H9 (cell line): ENCODE measurements at regions not wholly inside any gene's neighbourhood (a gene's known extent, or its start where the extent isn't known, plus 50 kb on each side); places are given as distances from the start of the nearest gene placed in this dataset.

Experiments
- DNase-seq: peaks from one replicate; pipeline ENCODE4 v3.0.0-alpha.2; 2017
- H2AFZ ChIP-seq: one replicate; pipeline ENCODE4 v1.6.1; 2013; ENCODE audit warnings: mild to moderate bottlenecking, low read length, control low read depth, moderate library complexity
- H2AK5ac ChIP-seq: 2 replicates; pipeline ENCODE4 v1.6.1; 2013; ENCODE audit warnings: low read length, control low read depth, mixed read lengths; ENCODE audit not compliant: insufficient read length
- H2BK120ac ChIP-seq: one replicate; pipeline ENCODE4 v1.6.1; 2013; ENCODE audit warnings: low read depth, mild to moderate bottlenecking, low read length, control low read depth, inconsistent platforms; ENCODE audit not compliant: poor library complexity, severe bottlenecking
- H2BK12ac ChIP-seq: 2 replicates; pipeline ENCODE4 v1.6.1; 2013; ENCODE audit warnings: low read length, control low read depth, mixed read lengths, low read depth; ENCODE audit not compliant: insufficient read length
- H2BK15ac ChIP-seq: 2 replicates; pipeline ENCODE4 v1.6.1; 2013; ENCODE audit warnings: low read depth, low read length, control low read depth
- H2BK20ac ChIP-seq: one replicate; pipeline ENCODE4 v1.6.1; 2013; ENCODE audit warnings: low read depth, mild to moderate bottlenecking, low read length, control low read depth, inconsistent platforms; ENCODE audit not compliant: poor library complexity, severe bottlenecking
- H2BK5ac ChIP-seq: 2 replicates; pipeline ENCODE4 v1.6.1; 2013; ENCODE audit warnings: low read length, control low read depth, mixed read lengths; ENCODE audit not compliant: insufficient read length
- H3K14ac ChIP-seq: 2 replicates; pipeline ENCODE4 v1.6.1; 2013; ENCODE audit warnings: low read length, control low read depth; ENCODE audit not compliant: insufficient read depth
- H3K18ac ChIP-seq: 2 replicates; pipeline ENCODE4 v1.6.1; 2013; ENCODE audit warnings: low read depth, mild to moderate bottlenecking, mixed read lengths, low read length, control low read depth; ENCODE audit not compliant: insufficient read length
- H3K23ac ChIP-seq: 2 replicates; pipeline ENCODE4 v1.6.1; 2013; ENCODE audit warnings: low read length, control low read depth, mixed read lengths, low read depth; ENCODE audit not compliant: insufficient read length
- H3K23me2 ChIP-seq: 2 replicates; pipeline ENCODE4 v1.6.1; 2013; ENCODE audit warnings: low read depth, mild to moderate bottlenecking, mixed read lengths, low read length, control low read depth; ENCODE audit not compliant: insufficient read length, poor library complexity, severe bottlenecking
- H3K27ac ChIP-seq: 2 replicates; pipeline ENCODE4 v1.5.1; 2013; ENCODE audit warnings: low read length, control low read depth, mixed read lengths, low read depth; ENCODE audit not compliant: insufficient read length
- H3K27me3 ChIP-seq: 2 replicates; pipeline ENCODE4 v1.6.1; 2013; ENCODE audit warnings: low read length, control low read depth, inconsistent platforms; ENCODE audit not compliant: insufficient read depth
- H3K4ac ChIP-seq: 2 replicates; pipeline ENCODE4 v1.6.1; 2013; ENCODE audit warnings: low read depth, mild to moderate bottlenecking, control low read depth, inconsistent platforms, low read length, moderate library complexity
- H3K4me1 ChIP-seq: 2 replicates; pipeline ENCODE4 v1.6.1; 2013; ENCODE audit warnings: low read length, control low read depth, inconsistent platforms; ENCODE audit not compliant: insufficient read depth
- H3K4me2 ChIP-seq: 2 replicates; pipeline ENCODE4 v1.6.1; 2013; ENCODE audit warnings: low read length, control low read depth, mixed read lengths; ENCODE audit not compliant: insufficient read length, insufficient read depth
- H3K56ac ChIP-seq: 2 replicates; pipeline ENCODE4 v1.6.1; 2013; ENCODE audit warnings: low read depth, mild to moderate bottlenecking, mixed read lengths, low read length, control low read depth; ENCODE audit not compliant: insufficient read length
- H3K79me1 ChIP-seq: 2 replicates; pipeline ENCODE4 v1.6.1; 2013; ENCODE audit warnings: low read depth, mild to moderate bottlenecking, moderate library complexity, low read length, control low read depth, inconsistent platforms; ENCODE audit not compliant: insufficient read depth, poor library complexity, severe bottlenecking
- H3K79me2 ChIP-seq: 2 replicates; pipeline ENCODE4 v1.6.1; 2013; ENCODE audit warnings: low read length, control low read depth, inconsistent platforms; ENCODE audit not compliant: insufficient read depth
- H3K9ac ChIP-seq: 2 replicates; pipeline ENCODE4 v1.6.1; 2013; ENCODE audit warnings: low read length, control low read depth, mixed read lengths; ENCODE audit not compliant: insufficient read length; ENCODE audit errors: extremely low read depth
- H3K9me3 ChIP-seq: one replicate; pipeline ENCODE4 v1.6.1; 2013; ENCODE audit warnings: low read depth, low read length, inconsistent platforms; ENCODE audit not compliant: control insufficient read depth
- H3T11ph ChIP-seq: one replicate; pipeline ENCODE4 v1.6.1; 2013; ENCODE audit warnings: mild to moderate bottlenecking, low read length, control low read depth, inconsistent platforms
- H4K20me1 ChIP-seq: one replicate; pipeline ENCODE4 v1.6.1; 2013; ENCODE audit not compliant: control insufficient read depth, insufficient read length, insufficient read depth
- H4K5ac ChIP-seq: 2 replicates; pipeline ENCODE4 v1.6.1; 2013; ENCODE audit warnings: low read depth, mild to moderate bottlenecking, mixed read lengths, low read length, control low read depth; ENCODE audit not compliant: insufficient read length
- H4K8ac ChIP-seq: replicated peaks from 2 replicates; pipeline ENCODE4 v1.6.1; 2013; ENCODE audit warnings: low read length, control low read depth, mixed read lengths, low read depth; ENCODE audit not compliant: insufficient read length
- H4K91ac ChIP-seq: 2 replicates; pipeline ENCODE4 v1.6.1; 2013; ENCODE audit warnings: low read depth, mild to moderate bottlenecking, moderate library complexity, mixed read lengths, low read length, control low read depth; ENCODE audit not compliant: insufficient read length
- H3K27ac Mint-ChIP-seq, 3 experiments: 2 replicates in 2 of 3; 3 replicates in 1 of 3; pipeline ENCODE4 v1.8.0; 2020 to 2021; ENCODE audit warnings: mixed read lengths in 3 of 3, mild to moderate bottlenecking in 1 of 3, moderate library complexity in 1 of 3
- H3K27me3 Mint-ChIP-seq: 2 replicates; pipeline ENCODE4 v1.8.0; 2021; ENCODE audit warnings: low read depth, mild to moderate bottlenecking, moderate library complexity, mixed read lengths
- H3K36me3 Mint-ChIP-seq, 3 experiments: 2 replicates in 2 of 3; 3 replicates in 1 of 3; pipeline ENCODE4 v1.8.0; 2020 to 2021; ENCODE audit warnings: low read depth in 3 of 3, mixed read lengths in 3 of 3; ENCODE audit not compliant: insufficient read depth in 1 of 3
- H3K4me1 Mint-ChIP-seq, 2 experiments: 2 replicates each; pipeline ENCODE4 v1.8.0; 2020; ENCODE audit warnings: mixed read lengths in 2 of 2
- H3K4me3 Mint-ChIP-seq, 2 experiments: 2 replicates in 1 of 2; 3 replicates in 1 of 2; pipeline ENCODE4 v1.8.0; 2020 to 2021; ENCODE audit warnings: mild to moderate bottlenecking in 2 of 2, mixed read lengths in 2 of 2, moderate library complexity in 1 of 2
- H3K9me3 Mint-ChIP-seq, 2 experiments: 2 replicates in 1 of 2; 3 replicates in 1 of 2; pipeline ENCODE4 v1.8.0; 2020; ENCODE audit warnings: mild to moderate bottlenecking in 2 of 2, mixed read lengths in 2 of 2, moderate library complexity in 1 of 2
- WGBS: extraction: QIAGEN DNeasy Blood & Tissue Kit; methylation state at CpG from one replicate; pipeline ENCODE4 v1.1.7; 2013; ENCODE audit warnings: missing lambda C conversion rate, low lambda C conversion rate, mixed read lengths; ENCODE audit not compliant: insufficient read length; ENCODE audit errors: extremely low coverage; 5-methylcytosine and 5-hydroxymethylcytosine counted together
- TF ChIP-seq, protein P1 (sequence below): fragments of 200-600 bp; sonication (generic); conservative IDR thresholded peaks from 3 replicates; pipeline ENCODE4 v1.8.0; 2021; ENCODE audit warnings: antibody characterized with exemption, mild to moderate bottlenecking

DNA sequence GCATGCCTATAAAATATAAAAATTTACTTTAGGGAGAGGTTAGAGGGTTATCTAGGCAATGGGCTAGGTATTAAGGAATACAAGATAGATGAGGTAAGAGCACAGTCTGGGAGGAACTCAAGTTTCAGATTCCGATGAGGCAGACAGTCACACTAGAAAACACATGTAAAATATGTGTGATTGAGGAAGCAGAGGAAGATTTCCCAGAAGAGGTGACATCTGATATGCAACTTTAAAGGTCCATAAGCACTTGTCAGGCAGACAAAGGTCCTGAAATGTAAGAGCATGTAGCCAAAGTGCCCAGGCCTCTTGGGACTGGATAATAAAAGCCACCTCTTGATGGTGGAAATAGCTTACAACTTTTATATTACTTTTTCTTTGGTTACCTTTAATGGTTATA lies 81.1 kb upstream of the AADAT start:
- Histone ChIP-seq H3T11ph (no peak overlapping the region), H3K4ac (no peak overlapping the region), H3K27ac (no peak overlapping the region), H4K91ac (no peak overlapping the region), H2BK5ac (no peak overlapping the region), H3K56ac (no peak overlapping the region), H3K79me1 (no peaks in the 10 kb centered on the region), H2BK15ac (no peak overlapping the region), H2BK12ac (no peak overlapping the region), H3K23me2 (no peaks in the 10 kb centered on the region), H4K8ac (no peak overlapping the region), H4K20me1 (no peaks in the 10 kb centered on the region), H3K79me2 (no peaks in the 10 kb centered on the region), H3K27me3 (no peaks in the 10 kb centered on the region), H3K23ac (no peak overlapping the region), H3K9me3 (no peaks in the 10 kb centered on the region), H3K4me2 (no peak overlapping the region), H4K5ac (no peak overlapping the region), H2BK20ac (no peak overlapping the region), H2BK120ac (no peak overlapping the region), H3K9ac (no peak overlapping the region), H3K4me1 (no peaks in the 10 kb centered on the region), H3K14ac (no peak overlapping the region), H2AK5ac (no peak overlapping the region), H3K18ac (no peak overlapping the region), H2AFZ (no peak overlapping the region)
- Mint-ChIP-seq H3K4me1 (peaks cover 5 to 12% of the 10 kb centered on the region in 2 experiments; a peak in 3 of 4 replicates), H3K27me3 (no peaks in the 10 kb centered on the region), H3K36me3 (peaks cover 0 to 17% (median 7%) of the 10 kb centered on the region in 3 experiments; a peak in 4 of 7 replicates), H3K4me3 (no peak overlapping the region), H3K9me3 (peaks cover 13 to 19% of the 10 kb centered on the region in 2 experiments), H3K27ac (no peak overlapping the region)
- DNase-seq: no peak
- no CpG with 5 or more reads among the region's 1 CpG for WGBS
- TF ChIP-seq, protein P1, sequence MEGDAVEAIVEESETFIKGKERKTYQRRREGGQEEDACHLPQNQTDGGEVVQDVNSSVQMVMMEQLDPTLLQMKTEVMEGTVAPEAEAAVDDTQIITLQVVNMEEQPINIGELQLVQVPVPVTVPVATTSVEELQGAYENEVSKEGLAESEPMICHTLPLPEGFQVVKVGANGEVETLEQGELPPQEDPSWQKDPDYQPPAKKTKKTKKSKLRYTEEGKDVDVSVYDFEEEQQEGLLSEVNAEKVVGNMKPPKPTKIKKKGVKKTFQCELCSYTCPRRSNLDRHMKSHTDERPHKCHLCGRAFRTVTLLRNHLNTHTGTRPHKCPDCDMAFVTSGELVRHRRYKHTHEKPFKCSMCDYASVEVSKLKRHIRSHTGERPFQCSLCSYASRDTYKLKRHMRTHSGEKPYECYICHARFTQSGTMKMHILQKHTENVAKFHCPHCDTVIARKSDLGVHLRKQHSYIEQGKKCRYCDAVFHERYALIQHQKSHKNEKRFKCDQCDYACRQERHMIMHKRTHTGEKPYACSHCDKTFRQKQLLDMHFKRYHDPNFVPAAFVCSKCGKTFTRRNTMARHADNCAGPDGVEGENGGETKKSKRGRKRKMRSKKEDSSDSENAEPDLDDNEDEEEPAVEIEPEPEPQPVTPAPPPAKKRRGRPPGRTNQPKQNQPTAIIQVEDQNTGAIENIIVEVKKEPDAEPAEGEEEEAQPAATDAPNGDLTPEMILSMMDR: no peak
